ENCODE measurements at regions not wholly inside any gene's neighbourhood (a gene's known extent, or its start where the extent isn't known, plus 50 kb on each side); places are given as distances from the start of the nearest gene placed in this dataset.

- no peak for TF ChIP-seq ZBTB33 (IDR thresholded peaks at IDR 0.05)
Observed at GRCh38 chr3:67305922-67306321, 307.8 kb downstream of the KBTBD8 start (continued).

GRCh38 chr3:67311440-67311839 lies 313.3 kb downstream of the KBTBD8 start:
- Histone ChIP-seq H3K27ac (ENCODE audit: low read depth in 1 of 2, low read length in 2 of 2) (no peak overlapping the region), H3K9me3 (ENCODE audit: control insufficient read depth in 4 of 4, low read length in 3 of 4) (no peaks in the 10 kb centered on the region), H3K4me1 (ENCODE audit: control insufficient read depth in 4 of 4, insufficient read depth in 4 of 4, low read length in 3 of 4) (no peaks in the 10 kb centered on the region), H3K4me3 (ENCODE audit: low read depth in 1 of 3, low read length in 3 of 3) (no peak overlapping the region), H3K36me3 (ENCODE audit: control insufficient read depth in 4 of 4, insufficient read depth in 3 of 4, low read depth in 1 of 4, low read length in 3 of 4) (no peaks in the 10 kb centered on the region), H3K9ac (ENCODE audit: low read depth in 1 of 2, low read length in 2 of 2) (no peak overlapping the region), H3K27me3 (ENCODE audit: control insufficient read depth in 4 of 4, insufficient read depth in 4 of 4, low read length in 3 of 4) (no peaks in the 10 kb centered on the region)
- TF ChIP-seq GABPA (IDR thresholded peaks at IDR 0.05 in 1 of 2, conservative IDR thresholded peaks at IDR 0.05 in 1 of 2), result no peak
- TF ChIP-seq JUND (IDR thresholded peaks at IDR 0.05), result no peak
- TF ChIP-seq SP1 (IDR thresholded peaks at IDR 0.05), result no peak
- no peak for TF ChIP-seq CTCF (IDR thresholded peaks at IDR 0.05; ENCODE audit: low read depth, low read length, missing input control)
- TF ChIP-seq TAF1 (conservative IDR thresholded peaks at IDR 0.05), result no peak
- TF ChIP-seq FOXA1 (IDR thresholded peaks at IDR 0.05), result no peak
- TF ChIP-seq YY1 (IDR thresholded peaks at IDR 0.05), result no peak
- no peak for TF ChIP-seq NR2F2 (IDR thresholded peaks at IDR 0.05)
- TF ChIP-seq MAX (IDR thresholded peaks at IDR 0.05), result no peak
- no peak for TF ChIP-seq RAD21 (IDR thresholded peaks at IDR 0.05)
- no peak for TF ChIP-seq HNF4G (IDR thresholded peaks at IDR 0.05)
- TF ChIP-seq ZBTB33 (IDR thresholded peaks at IDR 0.05), result no peak
- no peak for TF ChIP-seq EGR1 (IDR thresholded peaks at IDR 0.05; ENCODE audit: low read depth in 2 of 2)
- TF ChIP-seq ATF3 (IDR thresholded peaks at IDR 0.05), result no peak
- WGBS, result 93% methylated on average over 4 of the region's 4 CpGs
- DNase-seq (ENCODE audit: low spot score), result no peak

GRCh38 chr3:67312155-67312554 lies 314.0 kb downstream of the KBTBD8 start:
- 63% methylated on average over 3 of the region's 3 CpGs for WGBS
- no peaks in the 10 kb centered on the region for H3K4me1 ChIP-seq (ENCODE audit: control insufficient read depth in 4 of 4, insufficient read depth in 4 of 4, low read length in 3 of 4)
- no peaks in the 10 kb centered on the region for H3K27me3 ChIP-seq (ENCODE audit: control insufficient read depth in 4 of 4, insufficient read depth in 4 of 4, low read length in 3 of 4)
- H3K4me3 ChIP-seq (ENCODE audit: low read depth in 1 of 3, low read length in 3 of 3), result no peak overlapping the region
- no peaks in the 10 kb centered on the region for H3K36me3 ChIP-seq (ENCODE audit: control insufficient read depth in 4 of 4, insufficient read depth in 3 of 4, low read depth in 1 of 4, low read length in 3 of 4)
- DNase-seq (ENCODE audit: low spot score), result no peak
- no peak overlapping the region for H3K9ac ChIP-seq (ENCODE audit: low read depth in 1 of 2, low read length in 2 of 2)
- H3K27ac ChIP-seq (ENCODE audit: low read depth in 1 of 2, low read length in 2 of 2), result no peak overlapping the region
- H3K9me3 ChIP-seq (ENCODE audit: control insufficient read depth in 4 of 4, low read length in 3 of 4), result no peaks in the 10 kb centered on the region
- TF ChIP-seq RAD21 (IDR thresholded peaks at IDR 0.05) (no peak), JUND (IDR thresholded peaks at IDR 0.05) (no peak), HNF4A (conservative IDR thresholded peaks at IDR 0.05) (no peak), FOXA1 (IDR thresholded peaks at IDR 0.05) (no peak), REST (IDR thresholded peaks at IDR 0.05) (no peak), ZBTB33 (IDR thresholded peaks at IDR 0.05) (no peak), CTCF (IDR thresholded peaks at IDR 0.05; ENCODE audit: low read depth, low read length, missing input control) (no peak), YY1 (IDR thresholded peaks at IDR 0.05) (no peak)
